Adrenal gland (tissue), 9 donors: ENCODE measurements at regions not wholly inside any gene's neighbourhood (a gene's known extent, or its start where the extent isn't known, plus 50 kb on each side); places are given as distances from the start of the nearest gene placed in this dataset.
A peak's percentile ranks its signal among the peaks of the same experiment; 100 is the strongest.
"Not testable (repeated sequence)": the region's sequence is repeated elsewhere in the genome, so short reads cannot be mapped to it uniquely, and the experiment has no call there.

Experiments
- DNase-seq, 7 donors: peaks; one replicate each; pipeline ENCODE4 v3.0.0-alpha.2; 2019 to 2020
- H3K27ac ChIP-seq, 5 donors: fragments of 200-600 bp; sonication (generic) in 4 of 5; 1 replicate in 3 of 5; 2 replicates in 2 of 5; pipeline versions ENCODE4 v1.5.1 to v1.8.0; 2016 to 2020; ENCODE audit warnings: mild to moderate bottlenecking in 1 of 5
- H3K27me3 ChIP-seq: fragments of 200-600 bp; 2 replicates; pipeline ENCODE4 v1.8.0; 2021
- H3K36me3 ChIP-seq, 2 donors: fragments of 200-600 bp; replicated peaks in 1 of 2; 1 replicate in 1 of 2; 2 replicates in 1 of 2; pipeline versions ENCODE4 v1.5.1 to v1.8.0; 2018 to 2022
- H3K4me1 ChIP-seq, 2 donors: fragments of 200-600 bp; replicated peaks in 1 of 2; 1 replicate in 1 of 2; 2 replicates in 1 of 2; pipeline versions ENCODE4 v1.5.1 to v1.8.0; 2018 to 2021
- H3K4me3 ChIP-seq, 4 donors: fragments of 200-600 bp; sonication (generic) in 3 of 4; one replicate each; pipeline ENCODE4 v1.5.1; 2016 to 2018
- H3K9me3 ChIP-seq, 3 donors: fragments of 200-600 bp; sonication (generic) in 1 of 3; replicated peaks in 1 of 3; 1 replicate in 2 of 3; 2 replicates in 1 of 3; pipeline versions ENCODE4 v1.5.1 to v1.8.0; 2016 to 2021
- CTCF ChIP-seq, 6 experiments: fragments of 450-650 bp in 4 of 6; fragments of 200-600 bp in 2 of 6; sonication (generic) in 1 of 6; IDR thresholded peaks; 1 replicate in 5 of 6; 2 replicates in 1 of 6; pipeline versions ENCODE4 v1.5.1 to v1.8.0; 2016 to 2021; ENCODE audit warnings: antibody characterized with exemption in 6 of 6, mild to moderate bottlenecking in 2 of 6, moderate library complexity in 1 of 6
- POLR2A ChIP-seq, 2 donors: fragments of 450-650 bp; IDR thresholded peaks; one replicate each; pipeline ENCODE4 v1.6.1; 2017; ENCODE audit warnings: antibody characterized with exemption in 2 of 2, mild to moderate bottlenecking in 2 of 2, moderate library complexity in 1 of 2
- WGBS, 4 donors: extraction: QIAGEN DNeasy Blood & Tissue Kit in 2 of 4; methylation state at CpG; one replicate each; pipeline versions ENCODE4 v1.1.5 to v1.1.7; 2013 to 2017; 5-methylcytosine and 5-hydroxymethylcytosine counted together
- intact Hi-C, 2 donors: fragments of 100-400 bp; cut with DNase I; formaldehyde crosslinking; loops; one replicate each; pipeline versions ENCODE4 v1.14.1 to v1.15.0; 2022 to 2023
- donor health status: healthy with polysubstance abuse.
- donor health status: Bipolar disorder and iron deficiency.
- donor health status: DM: yes; HTN: yes; CAD: no.
- donor health status: DM: no; HTN: no; CAD: no.
- donor health status: DM: no; HTN: no; CAD: no.

- no peaks in the 10 kb centered on the region for H3K9me3 ChIP-seq
- peak; percentile 67 to 92 (median 82) for DNase-seq
- H3K27me3 ChIP-seq = no peaks in the 10 kb centered on the region
- no peaks in the 10 kb centered on the region for H3K4me1 ChIP-seq
- TF ChIP-seq POLR2A (IDR thresholded peaks at IDR 0.05) = no peak
- peak; percentile 48 to 94 (median 86) for TF ChIP-seq CTCF (IDR thresholded peaks at IDR 0.05)
- no peaks in the 10 kb centered on the region for H3K36me3 ChIP-seq
- WGBS, 4 donors = 11 to 13% (median 12%) methylated on average over 9 of the region's 9 CpGs
- no peak overlapping the region for H3K27ac ChIP-seq
- intact Hi-C loops = loop anchor here (2.0 to 10.0 kb wide), 6 partner anchors 122 to 286 kb away; no protein-coding TSS in a partner anchor
- no peak overlapping the region for H3K4me3 ChIP-seq
Observed at GRCh38 chr2:113370478-113371091, 66.9 kb upstream of the ZNG1B start.

- intact Hi-C loops = loop anchor here (2.0 to 10.0 kb wide), 6 partner anchors 121 to 285 kb away; no protein-coding TSS in a partner anchor
- no peak overlapping the region for H3K4me3 ChIP-seq
- TF ChIP-seq CTCF (IDR thresholded peaks at IDR 0.05) = no peak
- no peak for TF ChIP-seq POLR2A (IDR thresholded peaks at IDR 0.05)
- H3K36me3 ChIP-seq = no peaks in the 10 kb centered on the region
- 52 to 67% (median 61%) methylated on average over 5 of the region's 5 CpGs for WGBS, 4 donors
- DNase-seq = no peak
- no peaks in the 10 kb centered on the region for H3K4me1 ChIP-seq
- no peaks in the 10 kb centered on the region for H3K9me3 ChIP-seq
- no peaks in the 10 kb centered on the region for H3K27me3 ChIP-seq
- no peak overlapping the region for H3K27ac ChIP-seq
Observed at GRCh38 chr2:113370030-113370429, 67.5 kb upstream of the ZNG1B start.

GRCh38 chr2:113368581-113368980 is 68.9 kb upstream of the ZNG1B start:
- H3K36me3 ChIP-seq, intact Hi-C loops, H3K27ac ChIP-seq, H3K4me3 ChIP-seq, H3K27me3 ChIP-seq, DNase-seq, H3K4me1 ChIP-seq, H3K9me3 ChIP-seq: not testable (repeated sequence)

- H3K9me3 ChIP-seq, H3K27me3 ChIP-seq, H3K27ac ChIP-seq, H3K4me1 ChIP-seq, H3K36me3 ChIP-seq, H3K4me3 ChIP-seq, DNase-seq, intact Hi-C loops: not testable (repeated sequence)
- 79 to 87% (median 81%) methylated on average over 4 of the region's 4 CpGs for WGBS, 4 donors
Observed at GRCh38 chr2:113366821-113367220, 70.7 kb upstream of the ZNG1B start.

- H3K4me1 ChIP-seq, H3K36me3 ChIP-seq, intact Hi-C loops, DNase-seq, H3K27ac ChIP-seq, H3K9me3 ChIP-seq, H3K27me3 ChIP-seq, H3K4me3 ChIP-seq: not testable (repeated sequence)
- WGBS, 4 donors = 79 to 94% (median 83%) methylated on average over 2 of the region's 2 CpGs
Observed at GRCh38 chr2:113365791-113366190, 71.7 kb upstream of the ZNG1B start.

- DNase-seq, H3K36me3 ChIP-seq, intact Hi-C loops, H3K4me1 ChIP-seq, H3K4me3 ChIP-seq, H3K27ac ChIP-seq, H3K9me3 ChIP-seq, H3K27me3 ChIP-seq: not testable (repeated sequence)
Observed at GRCh38 chr2:113365290-113365689, 72.2 kb upstream of the ZNG1B start.
